Suprapubic skin (tissue), 3 donors: ENCODE measurements at regions not wholly inside any gene's neighbourhood (a gene's known extent, or its start where the extent isn't known, plus 50 kb on each side); places are given as distances from the start of the nearest gene placed in this dataset.

ENCODE experiments used
- CTCF ChIP-seq, 2 donors: fragments of 200-600 bp in 1 of 2; fragments of 450-650 bp in 1 of 2; sonication (generic) in 1 of 2; IDR thresholded peaks; one replicate each; pipeline ENCODE4 v1.5.1; 2016 to 2019; ENCODE audit warnings: antibody characterized with exemption in 2 of 2, mild to moderate bottlenecking in 1 of 2, moderate library complexity in 1 of 2
- EP300 ChIP-seq: sonication (generic); formaldehyde crosslinking; IDR thresholded peaks from one replicate; pipeline ENCODE4 v1.6.1; 2017; ENCODE audit warnings: antibody characterized with exemption

GRCh38 chr16:86946396-86946795 lies 368.0 kb downstream of the FOXL1 start:
- TF ChIP-seq CTCF (IDR thresholded peaks at IDR 0.05): no peak
- no peak for TF ChIP-seq EP300
